ENCODE measurements at regions not wholly inside any gene's neighbourhood (a gene's known extent, or its start where the extent isn't known, plus 50 kb on each side); places are given as distances from the start of the nearest gene placed in this dataset.

GRCh38 chr3:101931081-101931480, 81.8 kb downstream of the NFKBIZ start:
- H3K36me3 ChIP-seq (ENCODE audit: control insufficient read depth in 2 of 2, insufficient read depth in 1 of 2, low read length in 2 of 2) = no peaks in the 10 kb centered on the region
- no peak overlapping the region for H3K4me3 ChIP-seq (ENCODE audit: low read depth, low read length)
- no peaks in the 10 kb centered on the region for H3K4me1 ChIP-seq (ENCODE audit: control insufficient read depth, insufficient read depth, low read length)
- POLR2A ChIA-PET = no interaction called here
- TF ChIP-seq ZNF26 (tag by site-specific recombination; IDR thresholded peaks at IDR 0.05) = no peak
- no peak for TF ChIP-seq ZNF24 (tag by site-specific recombination; IDR thresholded peaks at IDR 0.05)
- no peak for TF ChIP-seq SALL2 (tag by site-specific recombination; IDR thresholded peaks at IDR 0.05; ENCODE audit: borderline replicate concordance)
- CTCF ChIA-PET = interaction anchor here (0.7 kb wide), 1 partner anchor 1467 kb away, joined by 4 read pairs; no protein-coding TSS in a partner anchor
- no peaks in the 10 kb centered on the region for H3K9me3 ChIP-seq (ENCODE audit: control insufficient read depth, insufficient read depth, low read depth, low read length)
- H3K27ac ChIP-seq (ENCODE audit: extremely low read depth, low read depth, low read length) = no peak overlapping the region

- Histone ChIP-seq H3K4me3 (ENCODE audit: low read depth, low read length) (no peak overlapping the region), H3K27ac (ENCODE audit: extremely low read depth, low read depth, low read length) (no peak overlapping the region), H3K36me3 (ENCODE audit: control insufficient read depth in 2 of 2, insufficient read depth in 1 of 2, low read length in 2 of 2) (no peaks in the 10 kb centered on the region), H3K9me3 (ENCODE audit: control insufficient read depth, insufficient read depth, low read depth, low read length) (no peaks in the 10 kb centered on the region), H3K4me1 (ENCODE audit: control insufficient read depth, insufficient read depth, low read length) (no peaks in the 10 kb centered on the region)
- TF ChIP-seq AEBP2 (tag by site-specific recombination; IDR thresholded peaks at IDR 0.05; ENCODE audit: borderline replicate concordance) = no peak
- no peak for TF ChIP-seq ZNF169 (tag by site-specific recombination; IDR thresholded peaks at IDR 0.05)
- TF ChIP-seq ZBTB21 (tag by site-specific recombination; IDR thresholded peaks at IDR 0.05) = no peak
- TF ChIP-seq ZNF18 (tag by site-specific recombination; IDR thresholded peaks at IDR 0.05) = no peak
- TF ChIP-seq OVOL3 (tag by site-specific recombination; IDR thresholded peaks at IDR 0.05) = no peak
- no peak for TF ChIP-seq HIC1 (tag by site-specific recombination; IDR thresholded peaks at IDR 0.05)
- no peak for TF ChIP-seq ZNF571 (tag by site-specific recombination; IDR thresholded peaks at IDR 0.05)
- TF ChIP-seq ZNF114 (tag by site-specific recombination; IDR thresholded peaks at IDR 0.05) = no peak
- TF ChIP-seq ZNF211 (tag by site-specific recombination; IDR thresholded peaks at IDR 0.05; ENCODE audit: low read depth) = no peak
- TF ChIP-seq ZNF513 (tag by site-specific recombination; IDR thresholded peaks at IDR 0.05) = no peak
- no peak for TF ChIP-seq ZNF48 (tag by site-specific recombination; IDR thresholded peaks at IDR 0.05)
- no peak for TF ChIP-seq PRDM2 (tag by site-specific recombination; IDR thresholded peaks at IDR 0.05; ENCODE audit: borderline replicate concordance)
- ChIA-PET CTCF (interaction anchor here (0.6 kb wide), 1 partner anchor 130 kb away, joined by 3 read pairs; no protein-coding TSS in a partner anchor), POLR2A (no interaction called here)
These were observed 83.2 kb downstream of the NFKBIZ start for GRCh38 chr3:101932326-101933068.

Measured in HEK293 (cell line).